NCI-H748 treated with DMSO at 0.1 percent for 48 hours (cell line): ENCODE measurements at regions not wholly inside any gene's neighbourhood (a gene's known extent, or its start where the extent isn't known, plus 50 kb on each side); places are given as distances from the start of the nearest gene placed in this dataset.

ENCODE experiments used
- DNase-seq: peaks from one replicate; lab custom pipeline; 2025; lab: John Stamatoyannopoulos, UW

GRCh38 chr2:62302631-62303435 is 106.9 kb downstream of the B3GNT2 start:
- DNase-seq: no peak

GRCh38 chr2:62300925-62301324 is 105.0 kb downstream of the B3GNT2 start:
- no peak for DNase-seq

- DNase-seq: no peak
Measured at GRCh38 chr2:62297624-62298010, 101.7 kb downstream of the B3GNT2 start.

GRCh38 chr2:62296832-62297623 is 101.1 kb downstream of the B3GNT2 start:
- DNase-seq: no peak

DNA sequence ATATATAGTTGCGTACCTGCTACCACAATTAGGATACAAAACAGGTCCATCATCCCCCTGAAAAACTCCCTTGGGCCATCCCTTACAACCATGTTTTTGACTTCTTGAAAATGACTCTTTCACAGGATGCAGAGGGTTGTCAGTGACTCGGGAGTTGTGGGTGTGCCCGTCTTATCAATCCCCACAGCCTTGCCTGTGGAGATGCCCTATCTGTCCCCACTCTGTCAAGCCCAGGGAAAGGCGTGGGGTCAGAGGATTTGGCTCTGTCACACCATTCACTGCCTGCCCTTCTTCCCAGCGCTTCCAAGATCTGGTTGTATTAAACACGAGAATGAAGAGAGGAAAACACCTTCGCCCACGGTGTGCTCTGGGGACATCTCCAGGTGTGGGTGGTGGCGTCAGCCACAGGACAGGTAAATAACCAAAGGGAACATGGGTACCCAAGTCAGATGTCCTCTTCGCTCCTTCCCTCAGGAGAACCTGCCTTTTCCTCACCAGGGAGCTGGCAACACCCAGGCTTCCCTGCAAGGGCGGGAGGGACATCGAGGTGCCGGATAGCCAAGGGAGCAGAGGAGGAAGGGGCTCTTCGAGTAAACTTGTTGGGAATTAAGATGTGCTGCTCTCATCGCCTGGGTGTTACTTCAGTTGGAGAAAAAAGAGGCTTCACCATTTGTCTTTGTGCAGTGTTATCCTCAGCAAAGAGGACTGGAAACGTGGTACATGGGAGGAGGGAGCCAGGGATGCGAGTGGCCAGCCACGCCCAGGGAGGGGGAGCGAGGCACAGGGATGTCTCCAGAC is 100.3 kb downstream of the B3GNT2 start:
- no peak for DNase-seq

DNA sequence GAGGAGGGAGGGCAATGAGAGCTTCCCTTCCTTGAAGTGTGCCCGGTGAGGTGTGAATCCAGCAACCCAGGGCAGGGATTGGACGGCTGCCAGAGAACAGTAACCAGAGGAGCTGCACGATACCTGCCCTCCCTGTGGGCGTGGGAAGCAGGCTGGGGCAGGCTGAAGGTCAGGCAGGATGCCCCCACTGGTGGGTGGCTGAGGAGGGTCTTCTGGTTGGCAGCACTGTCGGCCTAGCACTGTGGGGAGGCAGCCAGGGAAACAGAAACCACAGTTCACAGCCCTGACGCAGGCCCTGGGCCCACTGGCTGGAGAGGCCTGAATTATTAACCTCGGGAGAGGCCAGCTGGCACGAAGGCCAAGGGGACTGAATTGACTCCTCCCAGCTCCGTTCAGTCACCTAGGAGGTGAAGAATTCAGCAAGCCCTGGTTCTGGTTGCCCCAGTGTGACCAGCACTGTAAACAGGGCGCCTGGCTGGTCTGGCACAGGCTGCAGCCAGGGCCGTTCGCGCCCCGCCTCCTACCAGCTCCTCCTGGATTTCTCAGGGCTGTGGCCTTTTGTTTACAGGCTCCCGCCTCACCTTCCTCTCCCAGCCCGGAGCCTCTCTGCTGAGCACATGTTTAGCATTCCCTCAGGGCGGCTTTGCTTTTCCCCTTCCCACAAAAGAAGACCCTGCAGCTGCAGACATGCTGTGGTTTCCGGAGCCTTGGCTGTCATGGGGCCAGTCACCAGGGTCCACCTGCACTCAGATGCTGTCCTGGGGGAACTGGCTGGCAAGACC is 97.8 kb downstream of the B3GNT2 start:
- no peak for DNase-seq

- no peak for DNase-seq
Measured at GRCh38 chr2:62293151-62293489, 97.2 kb downstream of the B3GNT2 start.

DNA sequence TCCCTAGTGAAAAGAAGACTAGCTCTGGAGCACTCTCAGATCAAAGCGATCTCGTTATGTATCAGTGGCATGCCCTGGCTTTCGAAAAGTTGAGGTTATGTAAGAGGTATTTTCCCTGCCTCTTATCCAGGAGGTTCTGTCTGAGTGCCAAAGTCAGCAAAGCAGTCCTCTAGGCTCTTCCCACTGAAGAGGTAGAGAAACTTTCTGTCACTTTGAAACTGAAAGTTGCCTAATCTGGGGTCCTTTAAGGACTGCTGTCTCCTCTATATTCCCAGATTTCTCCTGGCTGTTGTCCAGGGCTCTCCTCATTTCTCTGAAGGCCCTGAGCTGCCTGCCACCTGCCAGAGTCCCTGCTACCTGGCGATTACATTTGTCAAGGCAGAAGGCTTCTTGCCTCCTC is 96.3 kb downstream of the B3GNT2 start:
- DNase-seq: no peak

- DNase-seq: no peak
Measured at GRCh38 chr2:62291517-62292137, 95.7 kb downstream of the B3GNT2 start.

DNA sequence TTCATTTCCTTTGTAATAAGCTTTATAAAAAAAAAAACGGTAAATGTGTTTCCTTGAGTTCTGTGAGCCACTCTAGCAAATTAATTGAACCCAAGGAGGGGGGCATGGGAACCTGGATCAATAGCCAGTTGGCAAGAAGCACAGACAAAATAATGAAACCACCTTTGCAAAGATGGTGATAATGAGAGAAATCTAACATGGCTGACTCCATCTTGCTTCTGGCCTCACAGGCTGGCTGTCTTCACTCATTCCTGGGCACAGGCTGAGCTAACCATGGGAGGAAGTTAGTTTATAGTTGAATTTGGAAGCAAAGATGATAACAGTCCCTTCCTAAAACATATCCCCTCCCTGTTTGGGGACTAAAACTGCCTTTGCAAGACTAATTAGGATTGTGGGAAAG is 95.1 kb downstream of the B3GNT2 start:
- DNase-seq: no peak

GRCh38 chr2:62287899-62288880 is 92.3 kb downstream of the B3GNT2 start:
- DNase-seq: peak; percentile 86

- no peak for DNase-seq
Measured at GRCh38 chr2:62287282-62287681, 91.4 kb downstream of the B3GNT2 start.

DNA sequence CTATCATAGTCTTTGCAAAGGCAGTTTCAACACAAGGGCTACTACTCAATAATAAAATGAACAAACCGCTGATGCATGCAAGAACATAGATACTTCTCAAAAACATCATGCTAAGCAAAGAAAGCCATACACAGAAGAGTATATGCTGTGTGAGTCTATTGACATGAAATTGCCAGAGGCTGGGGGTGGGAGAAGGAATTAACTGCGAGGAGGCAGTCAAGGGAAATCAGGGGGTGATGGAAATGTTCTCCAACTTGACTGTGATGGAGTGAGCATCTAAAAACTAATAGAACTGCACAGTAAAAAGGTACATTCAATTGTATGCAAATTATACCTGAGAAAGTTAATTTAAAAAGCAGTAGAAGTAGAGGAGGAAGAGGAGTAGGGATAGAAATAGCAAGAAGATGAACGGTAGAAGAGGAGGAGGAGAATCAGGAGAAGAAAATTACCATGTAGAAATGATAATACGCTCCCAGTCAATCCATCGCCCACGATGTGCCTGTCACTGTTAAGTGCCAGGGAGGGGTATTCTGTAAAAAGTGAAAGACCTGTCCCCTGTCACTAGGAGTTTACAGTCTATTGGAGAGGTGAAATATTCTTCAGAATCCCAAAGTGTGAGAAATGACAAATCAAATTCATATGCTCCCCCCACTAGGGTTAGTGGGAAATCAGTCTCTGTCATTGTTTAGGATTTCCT is 90.3 kb downstream of the B3GNT2 start:
- DNase-seq: no peak

DNA sequence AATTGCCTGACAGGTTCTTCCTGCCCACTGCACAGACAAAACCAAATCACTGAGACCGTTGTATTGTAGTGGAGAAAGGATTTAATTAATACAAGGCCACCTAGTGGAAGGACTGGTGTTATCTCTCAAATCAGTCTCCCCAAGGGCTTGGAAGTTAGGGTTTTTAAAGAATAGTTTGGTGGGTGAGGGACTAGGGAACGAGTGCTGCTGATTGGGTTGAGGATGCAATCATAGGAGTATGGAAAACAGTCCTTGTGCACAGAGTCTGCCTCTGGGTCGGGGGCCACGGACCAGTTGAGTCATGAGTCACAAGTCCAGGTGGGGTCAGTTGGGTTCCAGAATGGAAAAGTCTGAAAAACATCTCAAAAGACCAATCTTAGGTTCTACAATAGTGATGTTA is 89.1 kb downstream of the B3GNT2 start:
- DNase-seq: no peak

GRCh38 chr2:62284471-62284870 is 88.6 kb downstream of the B3GNT2 start:
- no peak for DNase-seq

DNA sequence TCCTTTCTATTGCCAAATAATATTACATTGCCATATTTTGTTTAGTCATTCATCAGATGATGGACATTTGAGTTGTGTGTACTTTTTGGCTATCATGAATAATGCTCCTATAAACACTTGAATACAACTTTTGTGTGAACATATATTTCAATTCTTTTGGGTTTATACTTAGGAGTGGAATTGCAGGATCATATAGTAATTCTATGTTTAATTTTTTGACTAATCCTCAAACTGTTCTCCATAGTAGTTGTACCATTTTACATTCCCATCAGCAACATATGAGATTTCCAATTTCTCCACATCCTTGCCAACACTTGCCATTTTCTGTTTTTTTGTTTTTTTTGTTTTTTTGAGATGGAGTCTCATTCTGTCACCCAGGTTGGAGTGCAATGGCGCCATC is 87.2 kb downstream of the B3GNT2 start:
- DNase-seq: no peak

DNA sequence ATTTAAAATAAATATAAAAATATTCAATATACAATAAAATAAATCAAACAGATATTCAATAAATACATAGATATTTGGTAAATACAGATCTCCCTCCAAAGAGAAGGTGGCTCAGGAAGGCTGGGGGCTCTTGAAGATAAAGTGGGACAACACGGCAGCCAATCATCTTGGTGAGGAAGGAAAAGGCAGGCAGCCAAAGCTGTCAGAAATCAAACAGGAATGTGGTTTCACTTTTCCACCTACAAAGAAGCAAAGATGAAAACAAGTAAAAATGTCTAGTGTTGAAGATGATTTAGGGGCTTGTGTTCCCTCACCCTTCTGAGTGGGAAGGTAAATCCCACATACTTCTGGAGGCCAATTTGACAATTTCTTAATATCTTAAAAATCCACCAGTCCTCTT is 85.7 kb downstream of the B3GNT2 start:
- DNase-seq: no peak

GRCh38 chr2:62277688-62278087 is 81.8 kb downstream of the B3GNT2 start:
- DNase-seq: no peak
